ENCODE measurements at regions not wholly inside any gene's neighbourhood (a gene's known extent, or its start where the extent isn't known, plus 50 kb on each side); places are given as distances from the start of the nearest gene placed in this dataset.
A peak's percentile ranks its signal among the peaks of the same experiment; 100 is the strongest.

- H3K79me2 ChIP-seq, result no peaks in the 10 kb centered on the region
- no peaks in the 10 kb centered on the region for H4K20me1 ChIP-seq (ENCODE audit: insufficient read depth, poor library complexity, severe bottlenecking)
- no peak overlapping the region for H3K4me3 ChIP-seq
- no peak for TF ChIP-seq CTCF (IDR thresholded peaks at IDR 0.05; ENCODE audit: poor library complexity)
- no peaks in the 10 kb centered on the region for H3K9me2 ChIP-seq (replicated peaks; ENCODE audit: insufficient read depth)
- no peaks in the 10 kb centered on the region for H3K27me3 ChIP-seq
- 55% methylated on average over 1 of the region's 1 CpG for WGBS (ENCODE audit: low lambda C conversion rate, missing lambda C conversion rate)
- no peak for DNase-seq (ENCODE audit: low spot score)
- H3K4me2 ChIP-seq, result no peak overlapping the region
- H3K36me3 ChIP-seq (replicated peaks; ENCODE audit: insufficient read depth, low read depth), result no peaks in the 10 kb centered on the region
- H3K4me1 ChIP-seq (ENCODE audit: insufficient read depth), result peaks cover 12% of the 10 kb centered on the region
- H2AFZ ChIP-seq, result no peak overlapping the region
- no peaks in the 10 kb centered on the region for H3K9me3 ChIP-seq (ENCODE audit: low read depth)
- H3K27ac ChIP-seq, result no peak overlapping the region
Measured at GRCh38 chr3:102233881-102234280, 200.9 kb upstream of the ZPLD1 start.

GRCh38 chr3:102235679-102236078 is 199.1 kb upstream of the ZPLD1 start:
- Histone ChIP-seq H3K4me2 (no peak overlapping the region), H3K79me2 (no peaks in the 10 kb centered on the region), H3K27ac (no peak overlapping the region), H4K20me1 (ENCODE audit: insufficient read depth, poor library complexity, severe bottlenecking) (no peaks in the 10 kb centered on the region), H3K27me3 (no peaks in the 10 kb centered on the region), H3K4me1 (ENCODE audit: insufficient read depth) (peaks cover 12% of the 10 kb centered on the region), H3K9me3 (ENCODE audit: low read depth) (no peaks in the 10 kb centered on the region), H3K4me3 (no peak overlapping the region), H2AFZ (no peak overlapping the region), H3K36me3 (replicated peaks; ENCODE audit: insufficient read depth, low read depth) (no peaks in the 10 kb centered on the region), H3K9me2 (replicated peaks; ENCODE audit: insufficient read depth) (no peaks in the 10 kb centered on the region)
- DNase-seq (ENCODE audit: low spot score), result peak; percentile 11
- TF ChIP-seq EZH2 (IDR thresholded peaks at IDR 0.05; ENCODE audit: borderline replicate concordance) (no peak), CTCF (IDR thresholded peaks at IDR 0.05; ENCODE audit: poor library complexity) (peak; percentile 40)
- WGBS (ENCODE audit: low lambda C conversion rate, missing lambda C conversion rate), result 84% methylated on average over 5 of the region's 5 CpGs

GRCh38 chr3:102237181-102237580 is 197.6 kb upstream of the ZPLD1 start:
- no peaks in the 10 kb centered on the region for H3K36me3 ChIP-seq (replicated peaks; ENCODE audit: insufficient read depth, low read depth)
- H3K9me2 ChIP-seq (replicated peaks; ENCODE audit: insufficient read depth), result no peaks in the 10 kb centered on the region
- H3K27me3 ChIP-seq, result no peaks in the 10 kb centered on the region
- no peak overlapping the region for H3K27ac ChIP-seq
- no peak overlapping the region for H3K4me2 ChIP-seq
- H3K4me1 ChIP-seq (ENCODE audit: insufficient read depth), result peaks cover 12% of the 10 kb centered on the region
- 84% methylated on average over 3 of the region's 3 CpGs for WGBS (ENCODE audit: low lambda C conversion rate, missing lambda C conversion rate)
- H3K4me3 ChIP-seq, result no peak overlapping the region
- no peak for DNase-seq (ENCODE audit: low spot score)
- no peaks in the 10 kb centered on the region for H4K20me1 ChIP-seq (ENCODE audit: insufficient read depth, poor library complexity, severe bottlenecking)
- TF ChIP-seq CTCF (IDR thresholded peaks at IDR 0.05; ENCODE audit: poor library complexity), result no peak
- no peak overlapping the region for H2AFZ ChIP-seq
- no peaks in the 10 kb centered on the region for H3K79me2 ChIP-seq
- no peaks in the 10 kb centered on the region for H3K9me3 ChIP-seq (ENCODE audit: low read depth)

- TF ChIP-seq EZH2 (IDR thresholded peaks at IDR 0.05; ENCODE audit: borderline replicate concordance) (no peak), EZH2phosphoT487 (IDR thresholded peaks at IDR 0.05; ENCODE audit: low read depth, severe bottlenecking, unreplicated experiment) (no peak), CTCF (IDR thresholded peaks at IDR 0.05; ENCODE audit: poor library complexity) (no peak)
- no peak overlapping the region for H2AFZ ChIP-seq
- H3K27ac ChIP-seq, result no peak overlapping the region
Measured at GRCh38 chr3:102237838-102238237, 197.0 kb upstream of the ZPLD1 start.

More at GRCh38 chr3:102237838-102238237, 197.0 kb upstream of the ZPLD1 start:
- H3K4me3 ChIP-seq, result no peak overlapping the region
- H3K9me3 ChIP-seq (ENCODE audit: low read depth), result no peaks in the 10 kb centered on the region
- H3K9me2 ChIP-seq (replicated peaks; ENCODE audit: insufficient read depth), result no peaks in the 10 kb centered on the region
- H3K36me3 ChIP-seq (replicated peaks; ENCODE audit: insufficient read depth, low read depth), result no peaks in the 10 kb centered on the region
- DNase-seq (ENCODE audit: low spot score), result no peak
- H4K20me1 ChIP-seq (ENCODE audit: insufficient read depth, poor library complexity, severe bottlenecking), result no peaks in the 10 kb centered on the region
- no peaks in the 10 kb centered on the region for H3K79me2 ChIP-seq
- 94% methylated on average over 2 of the region's 2 CpGs for WGBS (ENCODE audit: low lambda C conversion rate, missing lambda C conversion rate)
- no peak overlapping the region for H3K4me2 ChIP-seq
- peaks cover 12% of the 10 kb centered on the region for H3K4me1 ChIP-seq (ENCODE audit: insufficient read depth)
- no peaks in the 10 kb centered on the region for H3K27me3 ChIP-seq
